NB4 (cell line): ENCODE measurements at regions not wholly inside any gene's neighbourhood (a gene's known extent, or its start where the extent isn't known, plus 50 kb on each side); places are given as distances from the start of the nearest gene placed in this dataset.
"Not testable (repeated sequence)": the region's sequence is repeated elsewhere in the genome, so short reads cannot be mapped to it uniquely, and the experiment has no call there.

ENCODE experiments used
- DNase-seq: peaks from one replicate; pipeline ENCODE4 v3.0.0; 2010; ENCODE audit warnings: low read depth
- H3K4me3 ChIP-seq: one replicate; pipeline ENCODE4 v1.5.1; 2011; ENCODE audit warnings: mild to moderate bottlenecking, low read depth, low read length, moderate library complexity
- CTCF ChIP-seq: IDR thresholded peaks from one replicate; pipeline ENCODE4 v1.5.1; 2012; ENCODE audit warnings: low read depth, low read length
- MAX ChIP-seq: IDR thresholded peaks from 2 replicates; pipeline ENCODE4 v1.6.1; 2011; ENCODE audit warnings: low read depth, low read length
- MYC ChIP-seq: IDR thresholded peaks from 2 replicates; pipeline ENCODE4 v1.6.1; 2011; ENCODE audit warnings: low read depth, low read length
- POLR2A ChIP-seq: IDR thresholded peaks from 2 replicates; pipeline ENCODE4 v1.6.1; 2011; ENCODE audit warnings: mild to moderate bottlenecking; ENCODE audit not compliant: insufficient read length; ENCODE audit errors: extremely low read depth

GRCh38 chr1:245074898-245075297 lies 79.9 kb upstream of the KIF26B start:
- no peak for DNase-seq
- no peak overlapping the region for H3K4me3 ChIP-seq
- TF ChIP-seq POLR2A (no peak), MYC (no peak), MAX (no peak), CTCF (no peak)

GRCh38 chr1:245074232-245074747 lies 80.5 kb upstream of the KIF26B start:
- H3K4me3 ChIP-seq, result no peak overlapping the region
- TF ChIP-seq CTCF (no peak), MAX (no peak), MYC (no peak), POLR2A (no peak)
- DNase-seq, result peak; percentile 39

- no peak overlapping the region for H3K4me3 ChIP-seq
- TF ChIP-seq POLR2A (no peak), MAX (no peak), CTCF (no peak), MYC (no peak)
- DNase-seq, result no peak
Observed at GRCh38 chr1:245070836-245071615, 83.8 kb upstream of the KIF26B start.

GRCh38 chr1:245067257-245067656 lies 87.5 kb upstream of the KIF26B start:
- no peak for DNase-seq
- H3K4me3 ChIP-seq, result no peak overlapping the region
- TF ChIP-seq MYC, result no peak
- no peak for TF ChIP-seq POLR2A
- no peak for TF ChIP-seq MAX
- TF ChIP-seq CTCF, result no peak

GRCh38 chr1:245062741-245063305 lies 92.0 kb upstream of the KIF26B start:
- TF ChIP-seq MYC, result no peak
- no peak for TF ChIP-seq CTCF
- no peak for TF ChIP-seq POLR2A
- TF ChIP-seq MAX, result no peak
- no peak for DNase-seq
- no peak overlapping the region for H3K4me3 ChIP-seq

GRCh38 chr1:245061808-245062207 lies 93.0 kb upstream of the KIF26B start:
- not testable (repeated sequence) for DNase-seq, H3K4me3 ChIP-seq
